ENCODE measurements at regions not wholly inside any gene's neighbourhood (a gene's known extent, or its start where the extent isn't known, plus 50 kb on each side); places are given as distances from the start of the nearest gene placed in this dataset.
A peak's percentile ranks its signal among the peaks of the same experiment; 100 is the strongest.

GRCh38 chrX:38948046-38948445 lies 146.8 kb downstream of the MID1IP1 start:
- H3K4me3 Mint-ChIP-seq: no peak overlapping the region
- H3K36me3 Mint-ChIP-seq (ENCODE audit: low read depth): no peaks in the 10 kb centered on the region

GRCh38 chrX:38954520-38954919 lies 153.3 kb downstream of the MID1IP1 start:
- no peak overlapping the region for H3K9ac ChIP-seq (ENCODE audit: extremely low read depth, low read length, poor library complexity, severe bottlenecking)
- Mint-ChIP-seq H3K36me3 (ENCODE audit: low read depth) (no peaks in the 10 kb centered on the region), H3K4me1 (no peaks in the 10 kb centered on the region), H3K9me3 (peaks cover 53% of the 10 kb centered on the region), H3K27ac (no peak overlapping the region), H3K27me3 (ENCODE audit: insufficient read depth) (no peaks in the 10 kb centered on the region), H3K4me3 (no peak overlapping the region)
- peaks cover 10% of the 10 kb centered on the region for H3K9me3 ChIP-seq (ENCODE audit: control insufficient read depth, low read length)
- 100% methylated on average over 2 of the region's 2 CpGs; no CpG with 5 or more reads in 1 of the 2 experiments for WGBS, 2 experiments (ENCODE audit: insufficient coverage in 1 of 2, insufficient read length in 1 of 2)
- H3K27me3 ChIP-seq (ENCODE audit: control insufficient read depth, insufficient read depth, low read length, poor library complexity, severe bottlenecking): no peaks in the 10 kb centered on the region
- no peak overlapping the region for H3K27ac ChIP-seq (ENCODE audit: low read depth, low read length)
- no peaks in the 10 kb centered on the region for H3K36me3 ChIP-seq (ENCODE audit: control insufficient read depth, insufficient read depth, low read length)
- no peaks in the 10 kb centered on the region for H3K4me1 ChIP-seq (ENCODE audit: control insufficient read depth, insufficient read depth, low read length)
- no peak for TF ChIP-seq CTCF (conservative IDR thresholded peaks at IDR 0.05)
- no peak for DNase-seq
- no peak overlapping the region for H3K4me3 ChIP-seq (ENCODE audit: low read length)

More at GRCh38 chrX:38948046-38948445, 146.8 kb downstream of the MID1IP1 start:
- Histone ChIP-seq H3K36me3 (ENCODE audit: control insufficient read depth, insufficient read depth, low read length) (no peaks in the 10 kb centered on the region), H3K27ac (ENCODE audit: low read depth, low read length) (no peak overlapping the region), H3K9me3 (ENCODE audit: control insufficient read depth, low read length) (peaks cover 21% of the 10 kb centered on the region), H3K4me3 (ENCODE audit: low read length) (no peak overlapping the region), H3K27me3 (ENCODE audit: control insufficient read depth, insufficient read depth, low read length, poor library complexity, severe bottlenecking) (no peaks in the 10 kb centered on the region), H3K9ac (ENCODE audit: extremely low read depth, low read length, poor library complexity, severe bottlenecking) (no peak overlapping the region), H3K4me1 (ENCODE audit: control insufficient read depth, insufficient read depth, low read length) (no peaks in the 10 kb centered on the region)
- H3K9me3 Mint-ChIP-seq: peaks cover 66% of the 10 kb centered on the region
- no peaks in the 10 kb centered on the region for H3K4me1 Mint-ChIP-seq
- no peak for DNase-seq
- H3K27ac Mint-ChIP-seq: no peak overlapping the region
- H3K27me3 Mint-ChIP-seq (ENCODE audit: insufficient read depth): no peaks in the 10 kb centered on the region
- TF ChIP-seq CTCF (conservative IDR thresholded peaks at IDR 0.05): no peak

- no peak for TF ChIP-seq CTCF (conservative IDR thresholded peaks at IDR 0.05)
- H3K4me3 ChIP-seq (ENCODE audit: low read length): peak overlapping the region; percentile 60
- H3K36me3 ChIP-seq (ENCODE audit: control insufficient read depth, insufficient read depth, low read length): no peaks in the 10 kb centered on the region
- H3K9me3 ChIP-seq (ENCODE audit: control insufficient read depth, low read length): peaks cover 54% of the 10 kb centered on the region
- H3K9ac ChIP-seq (ENCODE audit: extremely low read depth, low read length, poor library complexity, severe bottlenecking): peak overlapping the region; percentile 69
- WGBS, 2 experiments (ENCODE audit: insufficient coverage in 1 of 2, insufficient read length in 1 of 2): no CpG with 5 or more reads among the region's 1 CpG
- no peak overlapping the region for H3K4me3 Mint-ChIP-seq
- peaks cover 3% of the 10 kb centered on the region for H3K4me1 Mint-ChIP-seq
- peaks cover 69% of the 10 kb centered on the region for H3K9me3 Mint-ChIP-seq
- DNase-seq: no peak
- no peaks in the 10 kb centered on the region for H3K36me3 Mint-ChIP-seq (ENCODE audit: low read depth)
- H3K27me3 ChIP-seq (ENCODE audit: control insufficient read depth, insufficient read depth, low read length, poor library complexity, severe bottlenecking): no peaks in the 10 kb centered on the region
- H3K27ac ChIP-seq (ENCODE audit: low read depth, low read length): no peak overlapping the region
- H3K27me3 Mint-ChIP-seq (ENCODE audit: insufficient read depth): no peaks in the 10 kb centered on the region
- no peaks in the 10 kb centered on the region for H3K4me1 ChIP-seq (ENCODE audit: control insufficient read depth, insufficient read depth, low read length)
- peak overlapping the region; percentile 84 for H3K27ac Mint-ChIP-seq
These were observed 158.5 kb downstream of the MID1IP1 start for GRCh38 chrX:38959736-38960135.

All from endodermal cell (in vitro differentiated cells).